ENCODE measurements at regions not wholly inside any gene's neighbourhood (a gene's known extent, or its start where the extent isn't known, plus 50 kb on each side); places are given as distances from the start of the nearest gene placed in this dataset.

DNA sequence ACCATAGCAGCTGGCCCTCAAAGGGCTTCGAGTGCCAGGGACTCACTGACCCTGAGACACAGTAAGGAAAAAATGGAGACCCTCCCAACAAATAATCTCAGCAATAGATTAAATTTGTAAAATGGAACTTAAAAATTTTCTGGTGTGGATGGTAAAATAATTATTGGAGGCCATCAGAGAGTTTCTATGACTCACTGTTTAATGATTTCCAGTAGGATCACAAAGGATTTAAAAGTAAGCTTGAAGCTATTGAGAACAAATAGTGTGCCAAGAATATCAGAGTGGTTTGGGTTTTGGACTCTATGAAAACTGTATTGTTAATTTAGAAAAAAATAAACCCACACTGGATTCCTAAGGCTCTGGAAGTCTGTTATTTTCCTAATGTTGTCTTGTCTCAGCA, 115.2 kb upstream of the AKIRIN2 start:
- DNase-seq, result no peak
- TF ChIP-seq EZH2 (IDR thresholded peaks at IDR 0.05; ENCODE audit: borderline replicate concordance, low read depth, low read length, severe bottlenecking), result no peak
- TF ChIP-seq, protein P1, sequence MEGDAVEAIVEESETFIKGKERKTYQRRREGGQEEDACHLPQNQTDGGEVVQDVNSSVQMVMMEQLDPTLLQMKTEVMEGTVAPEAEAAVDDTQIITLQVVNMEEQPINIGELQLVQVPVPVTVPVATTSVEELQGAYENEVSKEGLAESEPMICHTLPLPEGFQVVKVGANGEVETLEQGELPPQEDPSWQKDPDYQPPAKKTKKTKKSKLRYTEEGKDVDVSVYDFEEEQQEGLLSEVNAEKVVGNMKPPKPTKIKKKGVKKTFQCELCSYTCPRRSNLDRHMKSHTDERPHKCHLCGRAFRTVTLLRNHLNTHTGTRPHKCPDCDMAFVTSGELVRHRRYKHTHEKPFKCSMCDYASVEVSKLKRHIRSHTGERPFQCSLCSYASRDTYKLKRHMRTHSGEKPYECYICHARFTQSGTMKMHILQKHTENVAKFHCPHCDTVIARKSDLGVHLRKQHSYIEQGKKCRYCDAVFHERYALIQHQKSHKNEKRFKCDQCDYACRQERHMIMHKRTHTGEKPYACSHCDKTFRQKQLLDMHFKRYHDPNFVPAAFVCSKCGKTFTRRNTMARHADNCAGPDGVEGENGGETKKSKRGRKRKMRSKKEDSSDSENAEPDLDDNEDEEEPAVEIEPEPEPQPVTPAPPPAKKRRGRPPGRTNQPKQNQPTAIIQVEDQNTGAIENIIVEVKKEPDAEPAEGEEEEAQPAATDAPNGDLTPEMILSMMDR (IDR thresholded peaks at IDR 0.05; ENCODE audit: borderline replicate concordance, extremely low read depth, low read length, poor library complexity, severe bottlenecking), result no peak
- H3K9me3 ChIP-seq (ENCODE audit: insufficient read depth, low read length, severe bottlenecking), result no peaks in the 10 kb centered on the region
- no peak overlapping the region for H3K27ac ChIP-seq (ENCODE audit: low read length)
- H3K4me1 ChIP-seq (ENCODE audit: insufficient read depth, low read length), result no peaks in the 10 kb centered on the region
- H3K36me3 ChIP-seq (ENCODE audit: insufficient read depth, low read length), result no peaks in the 10 kb centered on the region
- H3K79me2 ChIP-seq (ENCODE audit: insufficient read depth, low read length), result no peaks in the 10 kb centered on the region
- H3K9ac ChIP-seq (ENCODE audit: low read depth, low read length), result no peak overlapping the region
- ATAC-seq (ENCODE audit: insufficient read depth, low read depth), result no peak
- no peak overlapping the region for H3K4me3 ChIP-seq (ENCODE audit: low read depth in 1 of 2, low read length in 2 of 2)
- H4K20me1 ChIP-seq (ENCODE audit: insufficient read depth, low read length), result no peaks in the 10 kb centered on the region
- H2AFZ ChIP-seq (ENCODE audit: low read depth, low read length), result no peak overlapping the region
- no peak overlapping the region for H3K4me2 ChIP-seq (ENCODE audit: insufficient read depth, low read length)
- peaks cover 5% of the 10 kb centered on the region for H3K27me3 ChIP-seq (ENCODE audit: insufficient read depth, low read length, poor library complexity)

DNA sequence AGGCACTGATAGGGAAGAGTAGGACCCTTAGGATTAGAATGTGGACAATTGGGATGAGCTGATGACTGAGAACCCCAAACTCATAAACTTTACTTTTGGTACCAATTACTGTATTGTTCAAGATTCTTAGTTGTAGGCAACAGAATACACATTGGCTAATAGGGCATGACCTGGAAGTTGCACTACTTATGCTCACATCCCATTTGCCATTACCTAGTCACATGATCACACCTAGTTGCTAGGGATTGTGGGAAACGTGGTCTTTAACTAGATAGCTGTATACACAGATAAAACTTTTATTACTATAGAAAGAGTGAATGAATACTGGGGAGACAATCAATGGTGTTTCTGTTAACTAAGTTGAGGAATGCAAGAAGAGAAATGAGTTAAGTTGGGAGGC, 113.4 kb upstream of the AKIRIN2 start:
- no peak overlapping the region for H3K4me3 ChIP-seq (ENCODE audit: low read depth in 1 of 2, low read length in 2 of 2)
- H4K20me1 ChIP-seq (ENCODE audit: insufficient read depth, low read length), result no peaks in the 10 kb centered on the region
- H2AFZ ChIP-seq (ENCODE audit: low read depth, low read length), result no peak overlapping the region
- H3K4me1 ChIP-seq (ENCODE audit: insufficient read depth, low read length), result no peaks in the 10 kb centered on the region
- H3K27me3 ChIP-seq (ENCODE audit: insufficient read depth, low read length, poor library complexity), result peaks cover 5% of the 10 kb centered on the region
- H3K79me2 ChIP-seq (ENCODE audit: insufficient read depth, low read length), result no peaks in the 10 kb centered on the region
- H3K36me3 ChIP-seq (ENCODE audit: insufficient read depth, low read length), result no peaks in the 10 kb centered on the region
- TF ChIP-seq, protein P1 (IDR thresholded peaks at IDR 0.05; ENCODE audit: borderline replicate concordance, extremely low read depth, low read length, poor library complexity, severe bottlenecking), result no peak
- no peak for TF ChIP-seq EZH2 (IDR thresholded peaks at IDR 0.05; ENCODE audit: borderline replicate concordance, low read depth, low read length, severe bottlenecking)
- no peak for DNase-seq
- ATAC-seq (ENCODE audit: insufficient read depth, low read depth), result no peak
- no peak overlapping the region for H3K9ac ChIP-seq (ENCODE audit: low read depth, low read length)
- no peak overlapping the region for H3K4me2 ChIP-seq (ENCODE audit: insufficient read depth, low read length)
- H3K9me3 ChIP-seq (ENCODE audit: insufficient read depth, low read length, severe bottlenecking), result no peaks in the 10 kb centered on the region
- H3K27ac ChIP-seq (ENCODE audit: low read length), result no peak overlapping the region

DNA sequence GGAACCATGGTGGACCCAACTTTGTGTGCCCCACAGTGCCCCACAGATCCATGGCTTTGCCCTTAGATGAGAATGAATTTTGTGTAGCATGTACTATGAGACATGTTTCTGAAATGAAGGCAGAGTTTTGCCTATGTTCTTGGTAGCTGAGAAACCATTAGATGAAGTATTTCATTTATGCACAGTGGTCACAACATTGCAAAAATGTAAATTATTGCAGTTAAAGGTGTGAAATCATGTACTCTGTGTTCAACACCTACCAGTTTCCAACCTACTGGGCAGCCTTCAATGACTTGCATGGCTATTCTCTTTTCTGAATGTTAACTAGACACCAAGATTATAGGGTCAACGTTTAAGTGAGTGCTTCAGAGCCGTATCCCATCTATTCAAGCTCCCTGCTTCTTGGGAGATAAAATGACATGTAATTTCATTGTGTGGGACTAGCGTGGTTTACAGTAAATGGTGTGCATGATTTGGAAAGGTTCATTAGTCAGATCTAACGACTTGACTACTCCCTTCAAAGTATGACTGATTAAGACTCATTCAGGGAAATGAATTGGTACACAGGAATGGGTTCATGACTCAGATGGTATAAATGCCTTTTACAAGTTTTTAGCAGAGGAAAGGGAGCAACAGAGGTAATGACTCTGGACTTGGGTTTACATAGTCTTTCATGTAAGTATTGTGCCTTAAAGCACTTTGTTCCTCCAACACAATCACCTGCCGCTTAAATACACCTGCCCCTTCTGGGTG, 106.1 kb upstream of the AKIRIN2 start:
- H3K9me3 ChIP-seq (ENCODE audit: insufficient read depth, low read length, severe bottlenecking), result no peaks in the 10 kb centered on the region
- no peak overlapping the region for H3K4me3 ChIP-seq (ENCODE audit: low read depth in 1 of 2, low read length in 2 of 2)
- no peaks in the 10 kb centered on the region for H3K36me3 ChIP-seq (ENCODE audit: insufficient read depth, low read length)
- no peaks in the 10 kb centered on the region for H4K20me1 ChIP-seq (ENCODE audit: insufficient read depth, low read length)
- no peaks in the 10 kb centered on the region for H3K27me3 ChIP-seq (ENCODE audit: insufficient read depth, low read length, poor library complexity)
- H3K9ac ChIP-seq (ENCODE audit: low read depth, low read length), result no peak overlapping the region
- H3K27ac ChIP-seq (ENCODE audit: low read length), result no peak overlapping the region
- TF ChIP-seq, protein P1 (IDR thresholded peaks at IDR 0.05; ENCODE audit: borderline replicate concordance, extremely low read depth, low read length, poor library complexity, severe bottlenecking), result no peak
- TF ChIP-seq EZH2 (IDR thresholded peaks at IDR 0.05; ENCODE audit: borderline replicate concordance, low read depth, low read length, severe bottlenecking), result no peak
- DNase-seq (no peak), ATAC-seq (ENCODE audit: insufficient read depth, low read depth) (no peak)
- no peak overlapping the region for H2AFZ ChIP-seq (ENCODE audit: low read depth, low read length)
- no peak overlapping the region for H3K4me2 ChIP-seq (ENCODE audit: insufficient read depth, low read length)
- no peaks in the 10 kb centered on the region for H3K79me2 ChIP-seq (ENCODE audit: insufficient read depth, low read length)
- no peaks in the 10 kb centered on the region for H3K4me1 ChIP-seq (ENCODE audit: insufficient read depth, low read length)

Measured in DND-41 (cell line).